ENCODE measurements at regions not wholly inside any gene's neighbourhood (a gene's known extent, or its start where the extent isn't known, plus 50 kb on each side); places are given as distances from the start of the nearest gene placed in this dataset.
"Not testable (repeated sequence)": the region's sequence is repeated elsewhere in the genome, so short reads cannot be mapped to it uniquely, and the experiment has no call there.

GRCh38 chr13:109436055-109436622 lies 350.2 kb downstream of the IRS2 start:
- no peak for DNase-seq

GRCh38 chr13:109431217-109431616 lies 355.2 kb downstream of the IRS2 start:
- no peak for DNase-seq

- no peak for DNase-seq
Measured at GRCh38 chr13:109428146-109428545, 358.2 kb downstream of the IRS2 start.

- no peak for DNase-seq
Measured at GRCh38 chr13:109427695-109428094, 358.7 kb downstream of the IRS2 start.

GRCh38 chr13:109427148-109427547 lies 359.2 kb downstream of the IRS2 start:
- DNase-seq, result peak; percentile 54

- no peak for DNase-seq
Measured at GRCh38 chr13:109426690-109426990, 359.7 kb downstream of the IRS2 start.

- DNase-seq, result no peak
Measured at GRCh38 chr13:109425821-109426689, 360.3 kb downstream of the IRS2 start.

- DNase-seq, result no peak
Measured at GRCh38 chr13:109422161-109422560, 364.2 kb downstream of the IRS2 start.

- DNase-seq, result no peak
Measured at GRCh38 chr13:109419896-109420295, 366.5 kb downstream of the IRS2 start.

GRCh38 chr13:109418111-109418510 lies 368.3 kb downstream of the IRS2 start:
- DNase-seq, result no peak

- DNase-seq, result no peak
Measured at GRCh38 chr13:109416001-109416400, 370.4 kb downstream of the IRS2 start.

- DNase-seq, result peak; percentile 16
Measured at GRCh38 chr13:109415057-109415456, 371.3 kb downstream of the IRS2 start.

GRCh38 chr13:109412283-109412901 lies 374.0 kb downstream of the IRS2 start:
- DNase-seq, result peak; percentile 79

GRCh38 chr13:109410868-109411267 lies 375.5 kb downstream of the IRS2 start:
- no peak for DNase-seq

- DNase-seq, result no peak
Measured at GRCh38 chr13:109408591-109409382, 377.6 kb downstream of the IRS2 start.

- no peak for DNase-seq
Measured at GRCh38 chr13:109406376-109406992, 379.9 kb downstream of the IRS2 start.

GRCh38 chr13:109403012-109403421 lies 383.4 kb downstream of the IRS2 start:
- DNase-seq, result no peak

GRCh38 chr13:109401891-109402290 lies 384.5 kb downstream of the IRS2 start:
- no peak for DNase-seq

- DNase-seq, result no peak
Measured at GRCh38 chr13:109401307-109401706, 385.1 kb downstream of the IRS2 start.

GRCh38 chr13:109400624-109401257 lies 385.6 kb downstream of the IRS2 start:
- DNase-seq, result no peak

- DNase-seq, result no peak
Measured at GRCh38 chr13:109400209-109400608, 386.2 kb downstream of the IRS2 start.

- not testable (repeated sequence) for DNase-seq
Measured at GRCh38 chr13:109398071-109398470, 388.3 kb downstream of the IRS2 start.

All from fibroblast of skin of abdomen (primary cell).